Astrocyte of the cerebellum (primary cell): ENCODE measurements at regions not wholly inside any gene's neighbourhood (a gene's known extent, or its start where the extent isn't known, plus 50 kb on each side); places are given as distances from the start of the nearest gene placed in this dataset.

Experiments
- DNase-seq: peaks from one replicate; pipeline ENCODE4 v3.0.0-alpha.2; 2011; ENCODE audit warnings: low read depth
- H3K4me3 ChIP-seq: 2 replicates; pipeline ENCODE4 v1.5.1; 2011; ENCODE audit warnings: mild to moderate bottlenecking, low read depth, low read length, moderate library complexity
- in situ Hi-C: cut with HindIII; loops from 2 replicates; pipeline ENCODE4 v1.10.0; 2017; ENCODE audit warnings: low sequenced_read_pairs
- TF ChIP-seq, protein P1 (sequence below): IDR thresholded peaks from 2 replicates; pipeline ENCODE4 v1.5.1; 2012; ENCODE audit warnings: low read length, low read depth, moderate library complexity, mild to moderate bottlenecking; ENCODE audit errors: missing control alignments

DNA sequence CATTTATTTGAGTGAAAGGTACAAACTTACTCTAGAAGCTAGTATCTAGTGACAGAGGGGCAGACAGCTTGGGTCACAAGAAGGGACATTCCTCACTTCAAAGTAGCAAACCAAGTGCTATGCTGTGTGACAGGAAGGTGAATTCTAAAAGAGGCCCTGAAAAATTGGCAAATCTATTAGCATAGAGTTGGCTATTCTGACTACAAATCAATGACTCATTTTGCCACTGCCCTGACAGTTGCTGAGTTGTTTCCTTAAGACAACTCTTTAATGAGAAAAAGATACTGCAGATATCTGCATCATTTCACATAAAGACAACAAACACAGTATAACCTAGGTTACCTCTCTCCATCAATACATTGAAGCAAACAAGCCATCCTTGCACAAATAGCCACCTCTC lies 524.0 kb upstream of the LRRC4C start:
- no peak overlapping the region for H3K4me3 ChIP-seq
- in situ Hi-C loops: no loop called here
- DNase-seq: no peak
- TF ChIP-seq, protein P1, sequence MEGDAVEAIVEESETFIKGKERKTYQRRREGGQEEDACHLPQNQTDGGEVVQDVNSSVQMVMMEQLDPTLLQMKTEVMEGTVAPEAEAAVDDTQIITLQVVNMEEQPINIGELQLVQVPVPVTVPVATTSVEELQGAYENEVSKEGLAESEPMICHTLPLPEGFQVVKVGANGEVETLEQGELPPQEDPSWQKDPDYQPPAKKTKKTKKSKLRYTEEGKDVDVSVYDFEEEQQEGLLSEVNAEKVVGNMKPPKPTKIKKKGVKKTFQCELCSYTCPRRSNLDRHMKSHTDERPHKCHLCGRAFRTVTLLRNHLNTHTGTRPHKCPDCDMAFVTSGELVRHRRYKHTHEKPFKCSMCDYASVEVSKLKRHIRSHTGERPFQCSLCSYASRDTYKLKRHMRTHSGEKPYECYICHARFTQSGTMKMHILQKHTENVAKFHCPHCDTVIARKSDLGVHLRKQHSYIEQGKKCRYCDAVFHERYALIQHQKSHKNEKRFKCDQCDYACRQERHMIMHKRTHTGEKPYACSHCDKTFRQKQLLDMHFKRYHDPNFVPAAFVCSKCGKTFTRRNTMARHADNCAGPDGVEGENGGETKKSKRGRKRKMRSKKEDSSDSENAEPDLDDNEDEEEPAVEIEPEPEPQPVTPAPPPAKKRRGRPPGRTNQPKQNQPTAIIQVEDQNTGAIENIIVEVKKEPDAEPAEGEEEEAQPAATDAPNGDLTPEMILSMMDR: no peak

DNA sequence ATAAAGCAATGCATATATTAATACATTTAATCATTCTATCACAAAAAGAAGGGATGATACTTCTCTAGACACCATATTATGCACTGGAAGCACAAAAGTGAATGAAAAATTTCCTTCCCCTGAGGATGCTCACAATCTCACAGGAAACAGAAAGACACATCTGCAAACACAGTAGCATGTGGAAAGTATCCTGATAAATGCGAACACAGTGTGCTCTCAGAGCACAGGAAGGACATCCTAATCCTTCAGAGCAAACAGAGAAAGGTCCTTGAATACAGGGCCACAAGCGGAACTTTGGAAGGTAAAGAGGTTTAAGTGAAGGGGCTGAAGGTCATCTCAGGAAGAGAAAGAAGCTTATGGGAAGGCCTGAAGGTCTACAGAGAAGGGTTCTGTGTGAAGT lies 524.6 kb upstream of the LRRC4C start:
- no peak for DNase-seq
- in situ Hi-C loops: no loop called here

DNA sequence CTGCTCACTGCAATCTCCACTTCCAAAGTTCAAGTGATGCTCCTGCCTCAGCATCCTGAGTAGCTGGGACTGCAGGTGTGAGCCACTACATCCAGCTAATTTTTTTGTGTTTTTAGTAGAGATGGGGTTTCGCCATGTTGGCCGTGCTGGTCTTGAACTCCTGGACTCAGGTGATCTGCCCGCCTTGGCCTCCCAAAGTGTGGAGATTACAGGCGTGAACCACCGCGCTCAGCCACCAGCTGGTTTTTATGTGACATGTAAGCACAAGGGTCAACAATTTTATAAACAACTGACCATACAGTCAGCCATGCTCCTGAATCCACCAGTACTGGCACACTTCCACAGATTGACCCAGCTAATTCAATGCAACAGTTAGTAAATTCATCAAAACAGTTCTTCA lies 526.3 kb upstream of the LRRC4C start:
- DNase-seq: peak; percentile 1
- in situ Hi-C loops: no loop called here
- TF ChIP-seq, protein P1: no peak
- H3K4me3 ChIP-seq: no peak overlapping the region

More for the DNA sequence above, 524.6 kb upstream of the LRRC4C start:
- no peak overlapping the region for H3K4me3 ChIP-seq
- TF ChIP-seq, protein P1: no peak

DNA sequence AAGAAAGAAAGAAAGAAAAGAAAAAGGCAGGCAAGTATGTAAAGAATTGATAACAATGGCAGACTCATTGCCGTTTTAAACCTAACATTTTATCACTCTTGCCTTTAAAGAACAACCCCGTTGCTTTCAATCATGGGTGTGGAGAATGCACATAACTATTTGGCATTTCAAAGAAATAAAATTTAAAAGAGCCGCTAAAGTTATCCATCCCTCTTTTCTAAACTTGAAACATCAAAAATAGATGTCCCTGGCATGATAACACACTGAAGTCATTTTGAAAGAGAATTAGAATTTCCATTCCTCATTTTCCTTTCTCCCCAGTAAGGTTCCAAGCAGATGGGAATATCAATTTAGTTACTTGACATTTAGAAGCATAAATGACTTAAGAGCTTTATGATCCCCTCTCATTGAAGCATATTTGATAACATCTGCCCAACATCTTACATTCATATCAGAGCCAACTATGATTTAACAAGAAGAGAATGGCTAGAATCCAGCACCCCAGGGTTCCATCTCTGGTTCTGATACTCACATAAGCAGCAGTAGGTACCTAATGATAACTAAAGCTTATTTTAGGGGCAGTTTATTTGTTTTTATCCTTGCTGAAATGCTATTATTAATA lies 529.6 kb upstream of the LRRC4C start:
- TF ChIP-seq, protein P1: no peak
- H3K4me3 ChIP-seq: no peak overlapping the region
- in situ Hi-C loops: no loop called here
- DNase-seq: no peak

DNA sequence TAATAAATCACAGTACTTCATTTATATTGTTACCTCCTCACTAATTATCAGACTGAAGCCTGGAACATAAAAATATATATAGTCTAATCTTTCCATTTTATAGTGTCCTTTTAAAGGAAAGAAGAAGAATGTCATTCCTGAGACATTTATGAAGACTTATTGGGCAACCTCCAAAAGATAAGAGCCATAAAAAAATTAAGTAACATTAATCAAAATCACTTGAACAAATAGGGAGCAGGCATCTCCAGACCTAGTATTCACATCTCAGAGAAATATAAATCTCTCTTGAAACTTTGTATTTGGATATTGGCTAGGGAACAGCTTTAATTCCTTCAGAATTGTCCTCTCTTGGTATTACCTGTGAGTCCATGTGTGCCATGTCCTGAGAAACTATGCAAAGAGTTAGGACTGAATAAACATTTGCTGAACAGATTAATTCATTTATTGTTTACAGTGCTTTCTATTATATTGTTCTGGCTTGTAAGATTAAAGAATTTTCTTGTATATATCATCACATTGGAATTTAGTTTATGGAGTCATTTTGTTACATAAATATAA lies 530.5 kb upstream of the LRRC4C start:
- TF ChIP-seq, protein P1: no peak
- DNase-seq: no peak
- in situ Hi-C loops: no loop called here
- no peak overlapping the region for H3K4me3 ChIP-seq

DNA sequence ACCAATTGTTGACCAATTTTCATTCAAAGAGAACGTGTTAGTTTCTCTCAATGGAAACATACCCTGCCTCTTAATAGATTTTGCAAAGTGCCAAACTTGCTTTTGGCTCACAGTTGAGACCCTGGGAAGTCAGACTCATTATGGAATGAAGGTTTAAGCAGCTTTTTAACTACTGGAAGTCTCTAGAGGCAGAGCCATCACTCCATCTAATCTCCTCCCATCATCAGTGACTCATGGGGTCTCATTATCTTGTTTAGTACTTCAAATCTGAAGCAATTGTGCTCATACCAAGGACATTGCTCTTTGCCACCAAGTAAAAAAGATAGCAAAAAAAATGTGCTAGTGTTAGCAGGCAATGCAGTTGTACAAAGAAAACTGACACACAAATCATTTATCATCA lies 537.1 kb upstream of the LRRC4C start:
- in situ Hi-C loops: no loop called here
- no peak overlapping the region for H3K4me3 ChIP-seq
- TF ChIP-seq, protein P1: no peak
- DNase-seq: no peak
